B cell (primary cell): ENCODE measurements at regions not wholly inside any gene's neighbourhood (a gene's known extent, or its start where the extent isn't known, plus 50 kb on each side); places are given as distances from the start of the nearest gene placed in this dataset.

Experiments
- ATAC-seq: fragments of 200-7000 bp; cut with Tn5 transposase; one replicate; pipeline ENCODE4 v1.10.0; 2021; ENCODE audit warnings: low read depth, mild to moderate bottlenecking, moderate number of reproducible peaks, moderate library complexity
- CTCF ChIA-PET: fragments of 350-600 bp; sonication (Branson Sonifier 250); formaldehyde crosslinking; loops from one replicate; lab custom pipeline; 2021; ENCODE audit warnings: antibody characterized with exemption, inconsistent platforms; lab: Charles Lee
- POLR2A ChIA-PET: fragments of 350-600 bp; sonication (Branson Sonifier 250); formaldehyde crosslinking; loops from one replicate; lab custom pipeline; 2021; ENCODE audit warnings: antibody characterized with exemption; lab: Charles Lee
- DNase-seq: peaks from one replicate; pipeline ENCODE4 v3.0.0; 2013
- H2AFZ ChIP-seq: 2 replicates; pipeline ENCODE4 v1.6.1; 2012; ENCODE audit warnings: mild to moderate bottlenecking, low read depth, low read length; ENCODE audit not compliant: insufficient read depth, poor library complexity, severe bottlenecking
- H3K27ac ChIP-seq, 2 donors: 1 replicate in 1 of 2; 2 replicates in 1 of 2; pipeline ENCODE4 v1.5.1; 2012 to 2013; ENCODE audit warnings: low read length in 2 of 2, mild to moderate bottlenecking in 2 of 2, moderate library complexity in 1 of 2
- H3K27me3 ChIP-seq, 4 experiments: fragments of 200-600 bp in 1 of 4; sonication (generic) in 1 of 4; replicated peaks in 1 of 4; 1 replicate in 2 of 4; 2 replicates in 2 of 4; pipeline versions ENCODE4 v1.6.1 to v1.7.0; 2013 to 2016; ENCODE audit warnings: low read length in 3 of 4, mild to moderate bottlenecking in 2 of 4, mixed read lengths in 1 of 4, moderate library complexity in 1 of 4; ENCODE audit not compliant: insufficient read depth in 4 of 4, control insufficient read depth in 3 of 4; ENCODE audit errors: control extremely low read depth in 1 of 4
- H3K36me3 ChIP-seq, 2 experiments: replicated peaks in 1 of 2; 1 replicate in 1 of 2; 2 replicates in 1 of 2; pipeline versions ENCODE4 v1.6.1 to v1.7.1; 2013; ENCODE audit warnings: low read length in 1 of 2; ENCODE audit not compliant: insufficient read depth in 2 of 2, control insufficient read depth in 1 of 2; ENCODE audit errors: control extremely low read depth in 1 of 2, extremely low read depth in 1 of 2
- H3K4me1 ChIP-seq, 2 donors: fragments of 200-600 bp in 1 of 2; sonication (generic) in 1 of 2; 1 replicate in 1 of 2; 2 replicates in 1 of 2; pipeline versions ENCODE4 v1.5.1 to v1.6.1; 2013 to 2017; ENCODE audit warnings: low read length in 2 of 2; ENCODE audit not compliant: control insufficient read depth in 2 of 2, insufficient read depth in 2 of 2
- H3K4me2 ChIP-seq: replicated peaks from 2 replicates; pipeline ENCODE3; 2012; ENCODE audit warnings: mild to moderate bottlenecking, low read depth, low read length; ENCODE audit not compliant: poor library complexity, severe bottlenecking
- H3K4me3 ChIP-seq, 5 experiments: fragments of 200-600 bp in 1 of 5; sonication (generic) in 1 of 5; 1 replicate in 3 of 5; 2 replicates in 2 of 5; pipeline versions ENCODE4 v1.5.1 to v1.7.0; 2011 to 2016; ENCODE audit warnings: low read length in 4 of 5, mild to moderate bottlenecking in 4 of 5, low read depth in 2 of 5, control low read depth in 1 of 5, moderate library complexity in 1 of 5; ENCODE audit not compliant: insufficient read depth in 1 of 5; ENCODE audit errors: control extremely low read depth in 1 of 5, extremely low read depth in 1 of 5
- H3K79me2 ChIP-seq: fragments of 200-600 bp; sonication (generic); one replicate; pipeline ENCODE4 v1.6.0; 2016; ENCODE audit warnings: low read length; ENCODE audit not compliant: control insufficient read depth, insufficient read depth
- H3K9ac ChIP-seq: fragments of 200-600 bp; sonication (generic); 2 replicates; pipeline ENCODE4 v1.6.1; 2017; ENCODE audit warnings: mild to moderate bottlenecking, low read length, moderate library complexity
- H3K9me3 ChIP-seq, 3 donors: one replicate each; pipeline versions ENCODE4 v1.6.1 to v1.7.1; 2013; ENCODE audit warnings: low read length in 2 of 3; ENCODE audit not compliant: control insufficient read depth in 2 of 3, insufficient read depth in 1 of 3; ENCODE audit errors: control extremely low read depth in 1 of 3
- H4K20me1 ChIP-seq: 2 replicates; pipeline ENCODE4 v1.6.0; 2012; ENCODE audit warnings: mild to moderate bottlenecking, low read length; ENCODE audit not compliant: insufficient read depth, control insufficient read depth, poor library complexity, severe bottlenecking
- H3K27ac Mint-ChIP-seq: one replicate; pipeline ENCODE4 v1.8.0; 2021; ENCODE audit warnings: mixed read lengths
- H3K27me3 Mint-ChIP-seq: one replicate; pipeline ENCODE4 v1.8.0; 2021; ENCODE audit warnings: mixed read lengths
- H3K4me1 Mint-ChIP-seq: one replicate; pipeline ENCODE4 v1.8.0; 2021; ENCODE audit warnings: mixed read lengths
- H3K4me3 Mint-ChIP-seq: one replicate; pipeline ENCODE4 v1.8.0; 2021; ENCODE audit warnings: mixed read lengths
- H3K9me3 Mint-ChIP-seq: one replicate; pipeline ENCODE4 v1.8.0; 2022; ENCODE audit warnings: mixed read lengths; ENCODE audit not compliant: insufficient read depth
- CTCF ChIP-seq: fragments of 200-600 bp; IDR thresholded peaks from one replicate; pipeline ENCODE4 v1.8.0; 2022; ENCODE audit warnings: antibody characterized with exemption, mild to moderate bottlenecking
- EZH2 ChIP-seq: IDR thresholded peaks from 2 replicates; pipeline ENCODE4 v1.6.1; 2012; ENCODE audit warnings: borderline replicate concordance, low read depth, mild to moderate bottlenecking, moderate library complexity, low read length; ENCODE audit not compliant: insufficient read depth, poor library complexity, severe bottlenecking
- WGBS: methylation state at CpG from one replicate; pipeline ENCODE4 v1.1.5; 2013; ENCODE audit warnings: missing lambda C conversion rate; ENCODE audit not compliant: insufficient coverage; 5-methylcytosine and 5-hydroxymethylcytosine counted together
- intact Hi-C: fragments of 100-400 bp; cut with micrococcal nuclease; formaldehyde crosslinking; loops from one replicate; pipeline ENCODE4 v1.10.0; 2022

- H3K36me3 ChIP-seq, result no peaks in the 10 kb centered on the region
- no CpG with 5 or more reads among the region's 2 CpGs for WGBS
- H3K27ac Mint-ChIP-seq, result no peak overlapping the region
- no peaks in the 10 kb centered on the region for H3K27me3 ChIP-seq
- H4K20me1 ChIP-seq, result no peaks in the 10 kb centered on the region
- no peak overlapping the region for H3K9ac ChIP-seq
- ATAC-seq (no peak), DNase-seq (no peak)
- H2AFZ ChIP-seq, result no peak overlapping the region
- no peak for TF ChIP-seq EZH2
- no peak for TF ChIP-seq CTCF
- H3K9me3 ChIP-seq, result peaks cover 0 to 10% (median 2%) of the 10 kb centered on the region in 3 donors
- no peak overlapping the region for H3K4me3 ChIP-seq
- H3K4me3 Mint-ChIP-seq, result no peak overlapping the region
- no peaks in the 10 kb centered on the region for H3K4me1 ChIP-seq
- no peaks in the 10 kb centered on the region for H3K4me1 Mint-ChIP-seq
- no peaks in the 10 kb centered on the region for H3K9me3 Mint-ChIP-seq
- H3K4me2 ChIP-seq, result no peak overlapping the region
- H3K27me3 Mint-ChIP-seq, result no peaks in the 10 kb centered on the region
- no peak overlapping the region for H3K27ac ChIP-seq
- intact Hi-C loops, result no loop called here
- ChIA-PET POLR2A (no interaction called here), CTCF (no interaction called here)
- H3K79me2 ChIP-seq, result no peaks in the 10 kb centered on the region
These were observed 458.6 kb upstream of the ATXN8OS start for GRCh38 chr13:69649063-69649392.

GRCh38 chr13:69648340-69649062, 459.1 kb upstream of the ATXN8OS start:
- no peaks in the 10 kb centered on the region for H3K4me1 Mint-ChIP-seq
- ChIA-PET CTCF (no interaction called here), POLR2A (no interaction called here)
- no CpG with 5 or more reads among the region's 3 CpGs for WGBS
- no peak for ATAC-seq
- no peaks in the 10 kb centered on the region for H4K20me1 ChIP-seq
- intact Hi-C loops, result no loop called here
- H3K27ac ChIP-seq, result no peak overlapping the region
- peaks cover 0 to 13% (median 2%) of the 10 kb centered on the region in 3 donors for H3K9me3 ChIP-seq
- H3K27me3 Mint-ChIP-seq, result no peaks in the 10 kb centered on the region
- H3K9ac ChIP-seq, result no peak overlapping the region
- H3K9me3 Mint-ChIP-seq, result no peaks in the 10 kb centered on the region
- TF ChIP-seq CTCF (no peak), EZH2 (no peak)
- H3K4me1 ChIP-seq, result no peaks in the 10 kb centered on the region
- H3K27ac Mint-ChIP-seq, result no peak overlapping the region
- H3K36me3 ChIP-seq, result no peaks in the 10 kb centered on the region
- no peak overlapping the region for H3K4me3 ChIP-seq
- no peak for DNase-seq
- no peak overlapping the region for H3K4me2 ChIP-seq
- H3K27me3 ChIP-seq, result no peaks in the 10 kb centered on the region
- no peak overlapping the region for H2AFZ ChIP-seq
- no peak overlapping the region for H3K4me3 Mint-ChIP-seq
- no peaks in the 10 kb centered on the region for H3K79me2 ChIP-seq
